ENCODE measurements at regions not wholly inside any gene's neighbourhood (a gene's known extent, or its start where the extent isn't known, plus 50 kb on each side); places are given as distances from the start of the nearest gene placed in this dataset.
A peak's percentile ranks its signal among the peaks of the same experiment; 100 is the strongest.

DNA sequence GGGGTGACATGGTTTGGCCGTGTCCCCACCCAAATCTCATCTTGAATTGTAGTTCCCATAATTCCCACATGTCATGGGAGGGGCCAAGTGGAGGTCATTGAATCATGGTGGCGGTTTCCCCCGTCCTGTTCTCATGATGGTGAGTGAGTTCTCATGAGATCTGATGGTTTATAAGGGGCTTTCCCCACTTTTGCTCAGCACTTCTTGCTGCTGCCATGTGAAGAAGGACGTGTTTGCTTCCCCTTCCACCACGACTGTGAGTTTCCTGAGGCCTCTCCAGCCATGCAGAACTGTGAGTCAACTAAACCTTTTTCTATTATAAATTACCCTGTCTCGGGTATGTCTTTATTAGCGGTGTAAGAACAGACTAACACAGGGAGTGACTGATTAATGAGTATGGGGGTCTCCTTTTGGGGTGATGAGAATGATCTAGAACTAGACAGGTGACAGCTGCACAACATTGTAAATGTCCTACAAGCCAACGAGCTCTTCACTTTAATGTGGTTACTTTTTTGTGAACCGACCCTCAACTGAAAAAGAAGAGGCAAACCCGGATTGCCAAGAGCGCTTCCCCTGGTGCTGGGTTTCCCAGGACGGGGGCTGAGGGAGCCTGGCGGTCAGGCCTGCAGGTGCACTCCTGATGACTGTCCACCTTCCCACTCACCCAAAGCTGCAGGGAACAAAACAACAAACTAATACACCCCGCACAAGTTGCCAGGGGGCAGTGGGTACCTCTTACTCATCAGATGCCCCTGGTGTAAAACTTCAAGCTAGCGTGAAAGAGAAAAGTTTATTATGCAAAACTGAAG lies 90.1 kb downstream of the NCOR2 start:
- H3K27me3 ChIP-seq (ENCODE audit: control insufficient read depth, insufficient read depth, low read length) = no peaks in the 10 kb centered on the region
- TF ChIP-seq, protein P1, sequence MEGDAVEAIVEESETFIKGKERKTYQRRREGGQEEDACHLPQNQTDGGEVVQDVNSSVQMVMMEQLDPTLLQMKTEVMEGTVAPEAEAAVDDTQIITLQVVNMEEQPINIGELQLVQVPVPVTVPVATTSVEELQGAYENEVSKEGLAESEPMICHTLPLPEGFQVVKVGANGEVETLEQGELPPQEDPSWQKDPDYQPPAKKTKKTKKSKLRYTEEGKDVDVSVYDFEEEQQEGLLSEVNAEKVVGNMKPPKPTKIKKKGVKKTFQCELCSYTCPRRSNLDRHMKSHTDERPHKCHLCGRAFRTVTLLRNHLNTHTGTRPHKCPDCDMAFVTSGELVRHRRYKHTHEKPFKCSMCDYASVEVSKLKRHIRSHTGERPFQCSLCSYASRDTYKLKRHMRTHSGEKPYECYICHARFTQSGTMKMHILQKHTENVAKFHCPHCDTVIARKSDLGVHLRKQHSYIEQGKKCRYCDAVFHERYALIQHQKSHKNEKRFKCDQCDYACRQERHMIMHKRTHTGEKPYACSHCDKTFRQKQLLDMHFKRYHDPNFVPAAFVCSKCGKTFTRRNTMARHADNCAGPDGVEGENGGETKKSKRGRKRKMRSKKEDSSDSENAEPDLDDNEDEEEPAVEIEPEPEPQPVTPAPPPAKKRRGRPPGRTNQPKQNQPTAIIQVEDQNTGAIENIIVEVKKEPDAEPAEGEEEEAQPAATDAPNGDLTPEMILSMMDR (IDR thresholded peaks at IDR 0.05; ENCODE audit: insufficient read depth, low read length, poor library complexity, severe bottlenecking) = no peak
- H3K36me3 ChIP-seq (ENCODE audit: control insufficient read depth, insufficient read depth, low read length) = peaks cover 7% of the 10 kb centered on the region
- DNase-seq (ENCODE audit: low read depth) = peak; percentile 87
- no peak overlapping the region for H3K4me3 ChIP-seq (ENCODE audit: low read depth, low read length)

- DNase-seq (ENCODE audit: low read depth) = no peak
- Histone ChIP-seq H3K36me3 (ENCODE audit: control insufficient read depth, insufficient read depth, low read length) (peaks cover 10% of the 10 kb centered on the region), H3K27me3 (ENCODE audit: control insufficient read depth, insufficient read depth, low read length) (no peaks in the 10 kb centered on the region), H3K4me3 (ENCODE audit: low read depth, low read length) (no peak overlapping the region)
- TF ChIP-seq, protein P1 (IDR thresholded peaks at IDR 0.05; ENCODE audit: insufficient read depth, low read length, poor library complexity, severe bottlenecking) = no peak
Measured at GRCh38 chr12:124476011-124476400, 91.4 kb downstream of the NCOR2 start.

- H3K4me3 ChIP-seq (ENCODE audit: low read depth, low read length) = no peak overlapping the region
- no peak for DNase-seq (ENCODE audit: low read depth)
- peaks cover 12% of the 10 kb centered on the region for H3K36me3 ChIP-seq (ENCODE audit: control insufficient read depth, insufficient read depth, low read length)
- TF ChIP-seq, protein P1 (IDR thresholded peaks at IDR 0.05; ENCODE audit: insufficient read depth, low read length, poor library complexity, severe bottlenecking) = no peak
- no peaks in the 10 kb centered on the region for H3K27me3 ChIP-seq (ENCODE audit: control insufficient read depth, insufficient read depth, low read length)
Measured at GRCh38 chr12:124475295-124476010, 92.0 kb downstream of the NCOR2 start.

GRCh38 chr12:124474709-124475108 lies 92.7 kb downstream of the NCOR2 start:
- Histone ChIP-seq H3K36me3 (ENCODE audit: control insufficient read depth, insufficient read depth, low read length) (peaks cover 12% of the 10 kb centered on the region), H3K4me3 (ENCODE audit: low read depth, low read length) (no peak overlapping the region), H3K27me3 (ENCODE audit: control insufficient read depth, insufficient read depth, low read length) (no peaks in the 10 kb centered on the region)
- TF ChIP-seq, protein P1 (IDR thresholded peaks at IDR 0.05; ENCODE audit: insufficient read depth, low read length, poor library complexity, severe bottlenecking) = no peak
- no peak for DNase-seq (ENCODE audit: low read depth)

DNA sequence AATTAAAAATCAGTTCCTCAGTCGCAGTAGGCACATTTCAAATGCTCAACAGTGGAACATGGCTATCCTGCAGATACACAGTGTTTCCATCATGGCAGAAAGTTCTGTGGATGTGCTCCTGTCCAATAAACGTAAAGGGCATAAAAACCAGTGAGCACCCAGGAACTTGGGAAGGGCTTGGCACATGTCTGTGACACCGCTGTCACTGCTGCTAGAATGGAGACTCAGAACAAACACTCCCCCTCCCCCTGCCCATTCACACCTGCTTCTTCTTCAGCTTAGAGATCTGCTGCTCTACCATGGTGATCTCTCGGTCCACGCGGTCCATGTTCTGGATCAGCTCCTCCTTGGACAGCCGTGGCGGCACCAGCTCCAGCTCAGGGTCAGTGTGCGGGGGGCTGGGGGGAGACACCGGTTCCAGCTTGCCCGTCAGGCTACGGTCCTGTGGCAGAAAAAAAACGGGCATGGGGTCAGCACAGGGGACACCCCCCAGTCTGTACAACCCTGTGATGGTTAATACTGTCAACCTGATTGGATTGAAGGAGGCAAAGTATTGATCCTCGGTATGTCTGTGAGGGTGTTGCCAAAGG lies 94.6 kb downstream of the NCOR2 start:
- DNase-seq (ENCODE audit: low read depth) = no peak
- Histone ChIP-seq H3K36me3 (ENCODE audit: control insufficient read depth, insufficient read depth, low read length) (peaks cover 13% of the 10 kb centered on the region), H3K27me3 (ENCODE audit: control insufficient read depth, insufficient read depth, low read length) (no peaks in the 10 kb centered on the region), H3K4me3 (ENCODE audit: low read depth, low read length) (no peak overlapping the region)
- TF ChIP-seq, protein P1 (IDR thresholded peaks at IDR 0.05; ENCODE audit: insufficient read depth, low read length, poor library complexity, severe bottlenecking) = no peak

All from kidney epithelial cell (primary cell).